T1000 (cell line): ENCODE measurements at regions not wholly inside any gene's neighbourhood (a gene's known extent, or its start where the extent isn't known, plus 50 kb on each side); places are given as distances from the start of the nearest gene placed in this dataset.

Source experiments
- DNase-seq: peaks from one replicate; lab custom pipeline; 2025; ENCODE audit warnings: mixed read lengths; lab: John Stamatoyannopoulos, UW

GRCh38 chr3:31422237-31422636 is 110.5 kb upstream of the STT3B start:
- no peak for DNase-seq

- no peak for DNase-seq
Observed at GRCh38 chr3:31423482-31423881, 109.2 kb upstream of the STT3B start.

DNA sequence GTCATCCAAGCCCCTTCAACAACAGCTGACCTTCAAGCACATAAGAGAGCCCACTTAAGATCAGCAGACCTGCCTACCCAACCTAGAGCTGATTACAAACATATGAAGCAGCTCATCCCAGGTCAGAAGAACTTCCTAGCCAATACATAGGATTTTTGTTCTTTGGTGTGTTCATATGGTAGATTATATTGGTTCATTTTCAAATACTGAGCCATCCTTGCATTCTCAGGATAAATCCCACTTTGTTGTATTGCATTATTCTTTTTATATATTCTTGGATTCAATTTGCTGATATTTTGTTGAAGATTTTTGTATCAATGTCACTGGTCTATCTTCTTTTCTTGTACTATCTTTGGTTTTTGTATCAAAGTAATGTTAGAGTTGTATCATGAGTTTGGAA is 107.3 kb upstream of the STT3B start:
- no peak for DNase-seq

DNA sequence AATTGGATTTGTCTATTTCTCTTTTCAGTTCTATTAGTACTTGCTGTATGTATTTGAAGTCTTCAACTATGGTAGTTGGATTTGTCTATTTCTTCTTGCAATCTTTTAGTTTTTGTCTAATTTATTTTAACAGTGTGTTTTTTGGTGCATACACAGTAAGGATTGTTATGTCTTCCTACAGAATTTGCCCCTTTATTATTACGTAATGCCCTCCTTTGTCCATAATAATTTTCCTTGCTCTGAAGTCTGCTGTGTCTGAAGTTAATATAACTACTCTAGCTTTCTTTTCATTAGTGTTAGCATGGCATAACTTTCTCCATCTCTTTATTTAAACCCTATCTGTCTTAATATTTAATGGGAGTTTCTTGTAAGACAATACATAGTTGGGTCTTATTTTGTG is 105.1 kb upstream of the STT3B start:
- DNase-seq = no peak

DNA sequence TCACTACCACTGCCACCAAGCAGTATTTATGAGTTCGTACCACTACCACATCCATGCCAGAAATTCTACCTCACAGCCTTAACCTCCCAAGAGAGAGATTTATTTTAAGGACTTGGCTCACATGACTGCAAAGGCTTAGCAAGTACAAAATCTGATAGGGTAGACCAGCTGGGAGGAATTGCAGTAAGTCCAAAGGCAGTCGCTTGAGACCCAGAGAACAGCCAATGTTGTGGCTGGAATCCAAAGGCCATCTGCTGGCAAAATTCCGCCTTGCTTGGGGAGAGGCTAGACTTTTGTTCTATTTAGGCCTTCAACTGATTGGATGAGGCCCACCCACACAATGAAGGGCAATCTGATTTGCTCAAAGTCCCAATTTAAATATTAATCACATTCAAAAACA is 101.4 kb upstream of the STT3B start:
- DNase-seq = no peak

GRCh38 chr3:31432897-31433678 is 99.6 kb upstream of the STT3B start:
- DNase-seq = no peak

- DNase-seq = no peak
Observed at GRCh38 chr3:31433679-31433992, 99.1 kb upstream of the STT3B start.

GRCh38 chr3:31434819-31435218 is 97.9 kb upstream of the STT3B start:
- DNase-seq = no peak

DNA sequence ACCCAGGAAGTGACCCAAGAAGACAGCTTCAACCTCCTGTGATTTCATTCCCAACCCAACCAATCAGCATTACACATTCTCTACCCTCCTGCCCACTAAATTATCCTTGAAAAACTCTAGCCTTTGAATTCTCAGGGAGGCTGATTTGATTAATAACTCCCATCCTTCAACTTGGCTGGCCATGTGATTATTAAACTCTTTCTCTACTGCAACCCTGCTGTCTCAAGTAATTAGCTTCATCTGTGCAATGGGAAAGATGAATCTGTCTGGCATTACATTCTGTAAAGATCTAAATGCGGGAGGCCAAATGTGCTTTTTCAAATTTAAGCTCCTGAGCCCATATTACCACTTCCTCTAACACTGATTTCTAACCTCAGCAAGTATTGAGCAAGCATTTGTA is 95.9 kb upstream of the STT3B start:
- no peak for DNase-seq

DNA sequence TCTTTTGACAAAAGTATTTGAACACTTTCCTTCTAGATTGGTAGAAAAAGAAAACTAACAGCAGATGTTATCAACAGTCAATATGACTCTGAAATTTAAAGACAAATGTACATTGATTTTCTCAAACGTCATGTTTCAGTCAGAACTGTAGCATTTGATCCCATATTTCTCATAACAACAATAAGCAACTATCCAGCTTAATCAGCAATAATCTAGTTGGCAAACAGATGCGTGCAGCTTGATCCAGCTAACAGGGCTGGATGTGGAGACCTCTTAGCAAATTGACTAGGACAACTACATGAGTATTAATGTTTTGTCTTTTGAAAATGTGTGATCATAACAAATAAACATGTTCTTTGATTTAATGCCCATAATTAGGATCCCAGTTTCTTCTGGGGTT is 94.0 kb upstream of the STT3B start:
- no peak for DNase-seq

DNA sequence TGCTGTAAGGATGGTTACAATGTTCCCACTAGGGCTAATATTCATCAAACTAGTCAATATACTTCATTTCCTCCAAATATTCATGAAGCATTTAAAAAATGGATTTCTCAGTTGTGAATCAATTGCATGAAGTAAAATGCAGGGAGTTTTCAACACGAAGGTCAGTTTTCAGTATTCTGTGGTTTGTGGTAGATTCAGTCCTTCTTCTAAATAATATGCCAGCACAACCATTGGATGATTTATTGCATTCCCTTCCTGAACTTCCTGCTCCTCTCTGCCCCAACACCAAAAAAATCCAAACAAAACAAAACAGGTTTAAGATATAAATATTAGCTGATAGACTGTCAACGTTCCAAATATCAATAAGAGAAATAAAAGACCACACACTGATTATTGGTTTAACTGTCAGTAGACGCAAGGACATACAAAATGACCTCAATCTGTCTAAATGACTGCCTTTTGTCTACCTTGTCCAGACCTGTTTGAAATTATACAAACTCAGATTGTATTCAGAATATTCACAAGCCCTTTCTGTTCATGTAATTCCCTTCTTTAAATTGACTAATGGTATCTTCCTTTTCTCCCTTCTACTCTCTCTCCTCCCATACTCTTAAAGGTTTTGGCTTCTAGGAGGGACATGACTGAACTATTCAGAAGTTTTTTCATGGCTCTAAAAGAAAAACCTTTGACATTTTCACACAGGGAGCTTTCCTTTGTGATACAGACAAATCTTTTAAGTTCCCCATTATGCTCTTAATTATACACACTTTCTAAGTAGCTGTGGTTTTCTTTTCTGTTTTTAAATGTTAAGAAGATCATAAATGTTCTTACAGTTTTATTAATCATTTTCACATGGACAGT is 92.6 kb upstream of the STT3B start:
- no peak for DNase-seq

DNA sequence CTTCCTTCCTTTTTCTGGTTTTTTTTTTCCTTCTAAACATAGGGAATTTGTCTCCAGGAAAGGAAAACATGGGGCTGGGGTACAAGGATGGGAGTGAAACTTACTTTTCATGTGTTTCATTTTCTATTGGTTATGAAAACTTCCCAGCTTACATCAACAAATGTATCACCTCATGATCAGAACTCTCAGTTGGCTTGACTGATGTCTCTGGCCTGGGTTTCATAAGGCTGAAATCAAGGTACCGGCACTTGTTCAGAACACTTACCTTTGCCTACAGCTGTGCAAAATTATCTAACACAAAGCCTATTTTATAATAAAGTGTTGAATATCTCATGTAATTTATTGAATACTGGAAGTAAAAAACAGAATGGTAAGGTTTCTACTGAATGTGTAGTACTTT is 91.8 kb upstream of the STT3B start:
- no peak for DNase-seq

DNA sequence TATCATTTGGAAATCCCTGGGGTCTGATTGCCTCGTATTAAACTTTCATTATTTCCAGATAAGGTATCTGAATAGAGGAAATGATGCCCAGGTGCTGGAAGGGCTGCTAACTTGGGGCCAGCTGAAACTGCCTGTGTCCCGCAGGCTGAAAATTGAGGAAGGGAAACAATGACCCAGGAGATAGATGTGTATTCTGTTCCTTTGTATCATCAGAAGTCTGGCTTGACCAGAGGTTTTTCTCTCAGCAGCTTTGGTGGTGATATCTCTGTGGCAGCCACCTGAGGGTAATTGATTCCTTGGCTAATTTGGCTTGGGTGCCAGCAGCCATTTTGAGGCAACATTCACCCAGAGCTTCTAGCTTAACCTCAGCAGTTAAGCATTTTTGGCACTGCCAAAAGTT is 90.0 kb upstream of the STT3B start:
- DNase-seq = no peak

DNA sequence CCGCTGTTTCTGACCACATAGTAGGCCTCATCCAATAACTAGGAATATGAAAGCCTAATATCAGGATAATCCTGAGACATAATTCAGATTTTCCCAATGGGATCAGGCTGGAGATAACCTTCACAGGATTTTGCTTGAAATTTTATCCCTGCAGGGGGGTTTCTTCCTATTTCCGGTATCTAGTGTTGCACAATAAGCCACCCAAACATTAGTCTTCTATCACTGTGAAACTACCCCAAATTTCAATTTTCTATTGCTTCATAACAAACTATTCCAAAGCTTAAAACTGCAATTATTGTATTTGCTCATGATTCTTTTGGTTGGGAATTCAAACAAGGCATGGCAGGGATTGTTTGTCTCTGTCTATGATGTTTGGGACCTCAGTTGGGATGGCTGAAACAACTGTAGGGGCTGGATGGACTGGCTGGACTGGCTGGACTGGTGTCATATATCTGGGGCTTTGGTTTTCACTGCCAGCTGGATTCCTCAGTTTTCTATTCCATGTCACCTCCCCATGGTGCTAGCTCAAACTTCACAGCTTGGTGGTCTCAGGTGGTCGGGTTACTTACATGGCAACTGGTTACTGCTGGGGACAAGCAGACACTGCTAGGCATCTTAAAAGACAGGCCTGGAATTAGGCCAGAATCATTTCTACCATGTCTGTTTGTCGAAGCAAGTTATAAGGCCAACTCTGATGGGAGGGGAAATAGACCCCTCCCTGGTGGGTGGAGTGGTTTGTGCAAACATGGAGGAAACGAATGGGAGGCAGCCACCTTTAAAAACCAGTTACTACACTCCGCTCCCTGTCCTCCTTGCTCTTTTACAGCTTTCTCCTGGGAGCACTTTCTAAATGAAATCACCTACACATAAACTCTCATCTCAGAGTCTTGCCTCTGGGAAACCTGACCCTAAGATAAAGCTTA is 88.2 kb upstream of the STT3B start:
- no peak for DNase-seq

DNA sequence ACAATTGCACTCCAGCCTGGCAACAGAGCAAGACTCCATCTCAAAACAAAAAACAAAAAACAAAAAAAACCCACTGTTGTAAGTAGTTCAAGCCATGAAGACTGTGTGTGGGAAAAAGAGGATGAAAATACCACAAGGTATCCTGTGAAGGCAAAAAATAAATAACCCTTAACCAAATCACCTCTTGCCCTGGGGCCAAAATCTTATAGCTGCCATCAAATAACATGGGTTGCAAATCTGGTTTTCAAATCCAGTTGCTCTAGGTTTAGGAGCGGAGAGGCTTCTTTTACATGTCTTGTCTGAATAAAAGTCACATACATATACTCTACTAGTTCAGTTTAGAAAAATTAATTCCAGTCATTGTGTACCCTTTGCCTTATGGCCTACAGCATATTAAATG is 87.0 kb upstream of the STT3B start:
- no peak for DNase-seq

- no peak for DNase-seq
Observed at GRCh38 chr3:31448035-31448881, 84.5 kb upstream of the STT3B start.

- DNase-seq = no peak
Observed at GRCh38 chr3:31448882-31449243, 83.9 kb upstream of the STT3B start.

DNA sequence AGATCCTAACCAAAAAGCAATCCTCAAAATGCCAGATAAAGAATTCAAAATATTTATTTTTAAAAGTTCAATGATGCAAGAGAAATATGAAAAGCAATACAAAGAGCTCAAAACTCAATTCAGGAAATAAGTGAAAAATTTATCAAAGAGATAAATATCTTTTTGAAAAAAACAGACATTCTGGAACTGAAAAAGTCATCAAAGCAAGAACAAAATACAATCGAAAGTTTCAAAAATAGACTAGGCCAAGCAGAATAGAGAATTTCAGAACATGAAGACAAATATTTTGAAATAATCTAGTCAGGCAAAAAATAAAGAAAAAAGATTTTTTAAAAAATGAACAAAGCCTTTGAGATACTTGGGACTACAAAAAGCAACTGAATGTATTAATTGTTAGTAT is 83.4 kb upstream of the STT3B start:
- DNase-seq = no peak

DNA sequence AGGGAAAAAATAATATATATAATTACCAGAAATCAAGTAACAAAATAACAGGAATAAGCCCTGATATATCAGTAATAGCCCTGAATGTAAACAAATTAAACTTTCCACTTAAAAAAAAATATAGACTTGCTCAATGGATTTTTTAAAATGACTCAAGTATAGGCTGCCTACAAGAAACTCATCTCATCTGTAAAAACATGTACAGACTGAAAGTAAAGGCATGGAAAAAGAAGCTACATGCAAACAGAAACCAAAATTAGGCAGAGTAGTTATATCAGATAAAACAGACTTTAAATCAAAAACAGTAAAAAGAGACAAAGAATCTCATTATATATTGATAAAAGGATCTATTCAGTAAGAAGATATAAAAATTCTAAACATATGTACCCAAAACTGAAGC is 82.4 kb upstream of the STT3B start:
- no peak for DNase-seq

- no peak for DNase-seq
Observed at GRCh38 chr3:31452495-31453106, 80.1 kb upstream of the STT3B start.

DNA sequence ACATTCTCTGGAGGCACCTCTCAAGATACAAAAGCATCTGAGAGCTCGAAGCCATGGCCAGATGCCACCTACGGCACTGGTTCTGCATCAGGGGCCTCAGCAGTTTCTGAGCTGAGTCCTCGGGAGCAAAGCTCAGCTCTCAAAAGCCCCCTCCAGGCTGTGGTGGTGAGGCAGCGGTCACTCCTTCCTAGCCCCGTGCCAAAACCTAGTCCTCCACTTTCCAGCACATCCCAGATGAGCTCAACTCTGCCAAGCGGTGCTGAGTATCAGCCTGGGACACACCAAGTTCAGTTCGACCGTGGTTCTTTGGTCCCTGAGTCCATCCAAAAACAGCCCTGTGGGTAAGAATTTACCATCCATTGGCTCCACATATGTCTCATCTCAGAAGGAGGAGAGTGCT is 79.3 kb upstream of the STT3B start:
- no peak for DNase-seq
